ENCODE measurements at regions not wholly inside any gene's neighbourhood (a gene's known extent, or its start where the extent isn't known, plus 50 kb on each side); places are given as distances from the start of the nearest gene placed in this dataset.

DNA sequence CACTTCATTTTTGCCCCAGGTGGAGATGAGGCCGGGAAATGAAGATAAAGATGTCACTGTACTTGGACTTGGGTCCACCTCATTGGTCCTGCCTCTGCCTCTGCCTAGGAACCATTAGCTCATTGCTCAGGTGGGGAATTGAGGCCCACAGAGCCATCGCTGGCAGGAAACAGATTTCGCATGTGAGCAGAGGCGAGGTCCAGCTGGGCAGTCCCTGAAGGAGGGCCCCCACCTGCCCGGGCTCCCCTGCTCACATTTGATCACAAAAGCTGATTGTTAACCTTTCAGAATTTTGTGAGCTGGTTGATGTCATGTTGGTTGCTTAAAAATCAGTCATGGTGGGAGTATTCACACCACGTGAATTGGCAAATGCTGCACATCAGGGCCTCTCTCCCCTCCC, 273.8 kb upstream of the MVB12B start:
- Mint-ChIP-seq H3K36me3 (ENCODE audit: insufficient read depth, unreplicated experiment) (no peaks in the 10 kb centered on the region), H3K27ac (ENCODE audit: low read depth, unreplicated experiment) (no peak overlapping the region), H3K4me3 (ENCODE audit: unreplicated experiment) (no peak overlapping the region), H3K4me1 (ENCODE audit: insufficient read depth, unreplicated experiment) (peaks cover 6% of the 10 kb centered on the region), H3K9me3 (ENCODE audit: unreplicated experiment) (no peaks in the 10 kb centered on the region), H3K27me3 (ENCODE audit: insufficient read depth, unreplicated experiment) (peaks cover 23% of the 10 kb centered on the region)
- no peak for DNase-seq (ENCODE audit: unreplicated experiment)
- no TSS peak for BruUV-seq (replicated peaks)
- intact Hi-C loops (cut with micrococcal nuclease) = no loop called here
- ChIA-PET POLR2A (no interaction called here), CTCF (no interaction called here)
- TF ChIP-seq, protein P1, sequence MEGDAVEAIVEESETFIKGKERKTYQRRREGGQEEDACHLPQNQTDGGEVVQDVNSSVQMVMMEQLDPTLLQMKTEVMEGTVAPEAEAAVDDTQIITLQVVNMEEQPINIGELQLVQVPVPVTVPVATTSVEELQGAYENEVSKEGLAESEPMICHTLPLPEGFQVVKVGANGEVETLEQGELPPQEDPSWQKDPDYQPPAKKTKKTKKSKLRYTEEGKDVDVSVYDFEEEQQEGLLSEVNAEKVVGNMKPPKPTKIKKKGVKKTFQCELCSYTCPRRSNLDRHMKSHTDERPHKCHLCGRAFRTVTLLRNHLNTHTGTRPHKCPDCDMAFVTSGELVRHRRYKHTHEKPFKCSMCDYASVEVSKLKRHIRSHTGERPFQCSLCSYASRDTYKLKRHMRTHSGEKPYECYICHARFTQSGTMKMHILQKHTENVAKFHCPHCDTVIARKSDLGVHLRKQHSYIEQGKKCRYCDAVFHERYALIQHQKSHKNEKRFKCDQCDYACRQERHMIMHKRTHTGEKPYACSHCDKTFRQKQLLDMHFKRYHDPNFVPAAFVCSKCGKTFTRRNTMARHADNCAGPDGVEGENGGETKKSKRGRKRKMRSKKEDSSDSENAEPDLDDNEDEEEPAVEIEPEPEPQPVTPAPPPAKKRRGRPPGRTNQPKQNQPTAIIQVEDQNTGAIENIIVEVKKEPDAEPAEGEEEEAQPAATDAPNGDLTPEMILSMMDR (IDR thresholded peaks at IDR 0.05; ENCODE audit: unreplicated experiment) = no peak

DNA sequence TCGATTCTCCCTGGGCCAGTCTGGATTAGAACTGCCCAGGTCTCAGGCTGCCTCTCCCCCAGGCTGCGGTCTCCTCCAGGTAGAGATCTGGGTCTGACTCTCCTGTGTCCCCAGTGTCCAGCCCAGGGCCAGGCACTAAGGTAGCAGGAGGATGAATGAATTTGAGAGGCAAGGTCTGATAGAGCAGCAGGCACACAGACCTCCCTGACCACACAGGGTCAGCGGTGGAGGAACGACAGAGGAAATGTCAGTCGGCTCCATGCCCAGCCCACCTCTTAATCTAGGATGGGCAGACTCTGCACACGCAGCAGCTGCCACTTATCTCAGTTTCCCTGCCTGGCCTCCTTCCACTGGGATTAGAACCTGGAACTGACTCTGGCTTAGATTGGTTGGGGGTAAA, 272.7 kb upstream of the MVB12B start:
- Mint-ChIP-seq H3K9me3 (ENCODE audit: unreplicated experiment) (no peaks in the 10 kb centered on the region), H3K4me3 (ENCODE audit: unreplicated experiment) (no peak overlapping the region), H3K36me3 (ENCODE audit: insufficient read depth, unreplicated experiment) (no peaks in the 10 kb centered on the region), H3K27ac (ENCODE audit: low read depth, unreplicated experiment) (no peak overlapping the region), H3K4me1 (ENCODE audit: insufficient read depth, unreplicated experiment) (peaks cover 6% of the 10 kb centered on the region), H3K27me3 (ENCODE audit: insufficient read depth, unreplicated experiment) (peaks cover 23% of the 10 kb centered on the region)
- CTCF ChIA-PET = no interaction called here
- no peak for DNase-seq (ENCODE audit: unreplicated experiment)
- BruUV-seq (replicated peaks) = no TSS peak
- POLR2A ChIA-PET = no interaction called here
- intact Hi-C loops (cut with micrococcal nuclease) = no loop called here
- TF ChIP-seq, protein P1 (IDR thresholded peaks at IDR 0.05; ENCODE audit: unreplicated experiment) = no peak

DNA sequence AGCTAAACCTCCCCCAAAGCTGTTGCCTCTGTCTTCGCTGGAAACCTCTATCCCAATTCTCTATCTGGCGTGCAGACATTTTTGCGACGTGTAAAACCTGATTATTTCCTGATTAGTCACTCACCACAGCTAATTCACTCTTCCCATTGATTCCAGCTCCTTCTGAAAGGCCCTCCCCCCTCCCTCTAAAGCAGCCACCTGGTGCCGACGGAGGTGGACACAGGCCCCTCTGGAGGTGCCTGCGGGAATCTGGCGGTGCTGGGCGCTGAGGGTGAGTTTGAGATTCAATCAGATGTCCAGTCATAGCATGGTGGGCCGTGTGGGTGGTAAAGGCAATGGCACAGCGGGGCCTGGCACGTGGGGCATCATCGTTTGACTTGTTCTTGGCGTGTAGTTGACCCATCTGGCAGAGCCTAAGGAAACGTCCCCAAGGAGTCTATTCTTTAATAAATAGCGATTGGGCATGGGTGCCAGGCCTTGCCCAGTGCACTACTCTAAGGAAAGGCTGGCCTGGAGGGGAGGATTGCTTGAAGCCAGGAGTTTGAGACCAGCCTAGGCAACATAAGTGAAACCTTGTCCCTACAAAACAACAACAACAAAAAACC, 271.1 kb upstream of the MVB12B start:
- peak; percentile 9 for DNase-seq (ENCODE audit: unreplicated experiment)
- no peak overlapping the region for H3K4me3 Mint-ChIP-seq (ENCODE audit: unreplicated experiment)
- intact Hi-C loops (cut with micrococcal nuclease) = no loop called here
- TF ChIP-seq, protein P1 (IDR thresholded peaks at IDR 0.05; ENCODE audit: unreplicated experiment) = no peak
- BruUV-seq (replicated peaks) = no TSS peak
- ChIA-PET POLR2A (no interaction called here), CTCF (no interaction called here)
- H3K27ac Mint-ChIP-seq (ENCODE audit: low read depth, unreplicated experiment) = no peak overlapping the region
- H3K4me1 Mint-ChIP-seq (ENCODE audit: insufficient read depth, unreplicated experiment) = peaks cover 6% of the 10 kb centered on the region
- H3K27me3 Mint-ChIP-seq (ENCODE audit: insufficient read depth, unreplicated experiment) = peaks cover 31% of the 10 kb centered on the region
- H3K36me3 Mint-ChIP-seq (ENCODE audit: insufficient read depth, unreplicated experiment) = no peaks in the 10 kb centered on the region
- H3K9me3 Mint-ChIP-seq (ENCODE audit: unreplicated experiment) = no peaks in the 10 kb centered on the region

DNA sequence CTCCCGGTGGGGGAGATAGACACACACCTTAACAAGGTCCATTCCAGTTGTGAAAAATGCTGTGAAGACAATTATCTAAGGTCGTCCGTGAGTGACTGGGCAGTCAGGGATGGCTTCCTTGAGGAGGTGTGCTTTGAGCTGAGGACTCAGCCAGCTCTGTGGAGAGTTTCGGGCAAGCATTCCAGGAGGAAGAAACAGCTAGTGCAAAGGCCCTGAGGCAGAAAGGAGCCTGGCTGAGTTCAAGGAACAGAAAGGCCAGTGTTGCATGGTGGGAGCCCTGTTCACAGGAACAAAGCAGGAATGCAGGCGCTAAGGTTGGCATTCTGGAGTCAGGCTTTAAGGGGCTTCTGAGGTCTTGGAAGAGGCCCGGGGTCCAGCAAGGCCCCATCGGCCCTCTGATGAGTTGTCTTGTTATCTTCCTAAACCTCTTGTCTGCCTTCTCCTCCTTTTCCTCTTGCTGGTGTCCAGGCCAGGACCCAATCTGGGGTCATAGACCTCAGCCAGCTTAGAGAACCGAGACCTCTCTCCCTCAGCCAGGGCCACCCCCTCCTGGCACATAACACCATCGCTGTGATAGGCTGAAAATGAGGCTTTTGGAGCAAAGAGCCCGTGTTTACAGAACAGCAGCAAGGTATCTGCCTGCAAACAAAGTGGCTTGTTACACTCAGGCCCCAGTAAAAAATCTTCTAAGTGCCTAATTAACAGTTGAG, 270.2 kb upstream of the MVB12B start:
- TF ChIP-seq, protein P1 (IDR thresholded peaks at IDR 0.05; ENCODE audit: unreplicated experiment) = no peak
- no TSS peak for BruUV-seq (replicated peaks)
- Mint-ChIP-seq H3K27me3 (ENCODE audit: insufficient read depth, unreplicated experiment) (peaks cover 25% of the 10 kb centered on the region), H3K9me3 (ENCODE audit: unreplicated experiment) (no peaks in the 10 kb centered on the region), H3K4me1 (ENCODE audit: insufficient read depth, unreplicated experiment) (peaks cover 6% of the 10 kb centered on the region), H3K4me3 (ENCODE audit: unreplicated experiment) (no peak overlapping the region), H3K27ac (ENCODE audit: low read depth, unreplicated experiment) (no peak overlapping the region), H3K36me3 (ENCODE audit: insufficient read depth, unreplicated experiment) (no peaks in the 10 kb centered on the region)
- CTCF ChIA-PET = no interaction called here
- intact Hi-C loops (cut with micrococcal nuclease) = no loop called here
- POLR2A ChIA-PET = no interaction called here
- no peak for DNase-seq (ENCODE audit: unreplicated experiment)

Measured in MCF 10A (cell line).